ENCODE measurements at regions not wholly inside any gene's neighbourhood (a gene's known extent, or its start where the extent isn't known, plus 50 kb on each side); places are given as distances from the start of the nearest gene placed in this dataset.

- 86 to 94% (median 87%) methylated on average over 14 of the region's 14 CpGs for WGBS, 3 donors
- no peak overlapping the region for H3K27ac ChIP-seq
- DNase-seq, result no peak
- no peaks in the 10 kb centered on the region for H3K27me3 ChIP-seq (ENCODE audit: insufficient read depth in 3 of 3, low read length in 2 of 3)
- no peaks in the 10 kb centered on the region for H3K4me1 ChIP-seq
- no peaks in the 10 kb centered on the region for H3K36me3 ChIP-seq (ENCODE audit: insufficient read depth in 1 of 2, low read depth in 1 of 2)
- intact Hi-C loops (cut with DNase I), result no loop called here
- no peak for TF ChIP-seq CTCF (IDR thresholded peaks at IDR 0.05)
- no peaks in the 10 kb centered on the region for H3K9me3 ChIP-seq
- ATAC-seq, result no peak
- no peak overlapping the region for H3K4me3 ChIP-seq
Measured at GRCh38 chr7:85566095-85566794, 379.4 kb upstream of the SEMA3D start.

GRCh38 chr7:85565276-85565675 is 378.4 kb upstream of the SEMA3D start:
- TF ChIP-seq CTCF (IDR thresholded peaks at IDR 0.05), result no peak
- no peaks in the 10 kb centered on the region for H3K27me3 ChIP-seq (ENCODE audit: insufficient read depth in 3 of 3, low read length in 2 of 3)
- no peak for DNase-seq
- no peaks in the 10 kb centered on the region for H3K36me3 ChIP-seq (ENCODE audit: insufficient read depth in 1 of 2, low read depth in 1 of 2)
- no peak overlapping the region for H3K27ac ChIP-seq
- ATAC-seq, result no peak
- no peak overlapping the region for H3K4me3 ChIP-seq
- intact Hi-C loops (cut with DNase I), result no loop called here
- H3K4me1 ChIP-seq, result no peaks in the 10 kb centered on the region
- no peaks in the 10 kb centered on the region for H3K9me3 ChIP-seq

DNA sequence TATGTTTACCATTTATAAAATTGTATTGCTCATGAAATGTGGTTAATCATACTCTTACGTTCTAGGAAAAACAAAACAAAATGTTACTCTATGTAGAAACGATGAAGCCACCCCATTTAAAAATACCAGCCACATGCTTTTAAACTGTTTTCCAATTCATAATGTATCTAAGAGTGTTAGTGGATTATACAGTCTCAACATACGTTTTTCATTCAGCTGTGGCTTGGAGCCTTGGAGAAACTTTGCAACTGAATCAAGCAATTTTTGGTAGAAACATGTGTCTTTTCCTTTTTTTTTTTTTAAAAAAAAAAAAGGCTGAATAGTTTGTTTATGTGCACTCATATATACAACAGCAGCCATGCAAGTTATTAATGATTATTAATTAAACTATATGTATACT is 378.0 kb upstream of the SEMA3D start:
- H3K4me3 ChIP-seq, result no peak overlapping the region
- intact Hi-C loops (cut with DNase I), result no loop called here
- TF ChIP-seq CTCF (IDR thresholded peaks at IDR 0.05), result no peak
- DNase-seq, result no peak
- no peak overlapping the region for H3K27ac ChIP-seq
- 47 to 57% (median 52%) methylated on average over 3 of the region's 3 CpGs for WGBS, 3 donors
- ATAC-seq, result no peak
- no peaks in the 10 kb centered on the region for H3K27me3 ChIP-seq (ENCODE audit: insufficient read depth in 3 of 3, low read length in 2 of 3)
- H3K9me3 ChIP-seq, result no peaks in the 10 kb centered on the region
- H3K36me3 ChIP-seq (ENCODE audit: insufficient read depth in 1 of 2, low read depth in 1 of 2), result no peaks in the 10 kb centered on the region
- no peaks in the 10 kb centered on the region for H3K4me1 ChIP-seq

GRCh38 chr7:85561706-85562105 is 374.9 kb upstream of the SEMA3D start:
- intact Hi-C loops (cut with DNase I), result no loop called here

More at GRCh38 chr7:85561706-85562105, 374.9 kb upstream of the SEMA3D start:
- Histone ChIP-seq H3K9me3 (no peaks in the 10 kb centered on the region), H3K4me1 (no peaks in the 10 kb centered on the region), H3K27ac (no peak overlapping the region), H3K36me3 (ENCODE audit: insufficient read depth in 1 of 2, low read depth in 1 of 2) (no peaks in the 10 kb centered on the region), H3K27me3 (ENCODE audit: insufficient read depth in 3 of 3, low read length in 2 of 3) (no peaks in the 10 kb centered on the region), H3K4me3 (no peak overlapping the region)
- no peak for DNase-seq
- TF ChIP-seq CTCF (IDR thresholded peaks at IDR 0.05), result no peak
- ATAC-seq, result no peak

All from psoas muscle (tissue), 7 donors.